GM12878 (cell line): ENCODE measurements at regions not wholly inside any gene's neighbourhood (a gene's known extent, or its start where the extent isn't known, plus 50 kb on each side); places are given as distances from the start of the nearest gene placed in this dataset.

Source experiments
- ATAC-seq: fragments of 200-7000 bp; cut with Tn5 transposase; 3 replicates; pipeline ENCODE4 v1.9.1; 2020; ENCODE audit warnings: mild to moderate bottlenecking, moderate library complexity
- BruUV-seq: library from RNA; stranded (reverse); fragments of 400-500 nt; replicated peaks from 2 replicates; lab custom pipeline; 2021; lab: Mats Ljungman, UMichigan
- CTCF ChIA-PET: fragments of 300-600 bp; sonication (Branson Sonifier 250); formaldehyde crosslinking; extraction: SDS; loops from one replicate; lab custom pipeline; 2021; ENCODE audit warnings: inconsistent platforms; lab: Yijun Ruan, JAX
- POLR2A ChIA-PET: fragments of 350-600 bp; formaldehyde crosslinking; extraction: SDS; loops from one replicate; lab custom pipeline; 2021; ENCODE audit warnings: inconsistent platforms; lab: Charles Lee
- RAD21 ChIA-PET: fragments of 300-600 bp; sonication (Branson Sonifier 250); formaldehyde crosslinking; loops from one replicate; lab custom pipeline; 2023; ENCODE audit warnings: antibody characterized with exemption; ENCODE audit not compliant: unreplicated experiment; lab: Charles Lee
- SMC1A ChIA-PET: fragments of 300-600 bp; sonication (Branson Sonifier 250); formaldehyde crosslinking; loops from one replicate; lab custom pipeline; 2023; ENCODE audit not compliant: unreplicated experiment, uncharacterized antibody; lab: Charles Lee
- DNase-seq: peaks from one replicate; pipeline ENCODE4 v3.0.0-alpha.2; 2011; ENCODE audit warnings: low read depth, low spot score
- FAIRE-seq: peaks from 3 replicates; lab custom pipeline; 2011; peaks lifted over from hg19 to GRCh38; lab: Jason Lieb, UNC
- H2AFZ ChIP-seq: 2 replicates; pipeline ENCODE4 v1.6.0; 2011; ENCODE audit warnings: low read depth, low read length, control low read depth; ENCODE audit not compliant: control insufficient read depth
- H3K27ac ChIP-seq: 2 replicates; pipeline ENCODE4 v1.5.1; 2011; ENCODE audit warnings: control low read depth; ENCODE audit not compliant: control insufficient read depth, insufficient read depth
- H3K27me3 ChIP-seq, 2 experiments: replicated peaks in 1 of 2; 2 replicates each; pipeline versions ENCODE4 v1.6.0 to v1.6.1; 2011; ENCODE audit warnings: low read length in 1 of 2; ENCODE audit not compliant: control insufficient read depth in 2 of 2, insufficient read depth in 2 of 2
- H3K36me3 ChIP-seq, 2 experiments: 2 replicates each; pipeline ENCODE4 v1.5.1; 2011; ENCODE audit warnings: low read length in 1 of 2; ENCODE audit not compliant: control insufficient read depth in 2 of 2, insufficient read depth in 2 of 2
- H3K4me1 ChIP-seq: 2 replicates; pipeline ENCODE4 v1.6.1; 2011; ENCODE audit warnings: mild to moderate bottlenecking, low read length, moderate library complexity, mixed read lengths; ENCODE audit not compliant: control insufficient read depth, insufficient read depth
- H3K4me2 ChIP-seq: 2 replicates; pipeline ENCODE4 v1.6.0; 2011; ENCODE audit warnings: control low read depth; ENCODE audit not compliant: control insufficient read depth, insufficient read depth
- H3K4me3 ChIP-seq: fragments of 200-600 bp; sonication (generic); 2 replicates; pipeline ENCODE4 v1.5.1; 2016
- H3K79me2 ChIP-seq: 2 replicates; pipeline ENCODE4 v1.6.0; 2011; ENCODE audit warnings: low read length; ENCODE audit not compliant: control insufficient read depth, insufficient read depth
- H3K9ac ChIP-seq: 2 replicates; pipeline ENCODE4 v1.8.0; 2011; ENCODE audit warnings: low read length, control low read depth, mixed read lengths; ENCODE audit not compliant: control insufficient read depth, insufficient read depth
- H3K9me3 ChIP-seq: replicated peaks from 3 replicates; pipeline ENCODE4 v1.5.1; 2011; ENCODE audit warnings: mild to moderate bottlenecking, low read length; ENCODE audit not compliant: control insufficient read depth, insufficient read depth
- H4K20me1 ChIP-seq: 2 replicates; pipeline ENCODE4 v1.6.0; 2011; ENCODE audit not compliant: control insufficient read depth, insufficient read depth
- MYC ChIP-seq: IDR thresholded peaks from 2 replicates; pipeline ENCODE4 v1.6.1; 2011; ENCODE audit warnings: mild to moderate bottlenecking, low read length, moderate library complexity, inconsistent platforms; ENCODE audit not compliant: insufficient read depth, insufficient replicate concordance, insufficient read length, severe bottlenecking
- NFYB ChIP-seq: IDR thresholded peaks from 2 replicates; pipeline ENCODE4 v1.6.1; 2011; ENCODE audit warnings: low read depth, mild to moderate bottlenecking, low read length, improper control_type of control experiment, moderate library complexity; ENCODE audit not compliant: insufficient read depth
- ZNF384 ChIP-seq: IDR thresholded peaks from 2 replicates; pipeline ENCODE4 v1.6.1; 2012; ENCODE audit warnings: low read depth, mild to moderate bottlenecking, low read length, improper control_type of control experiment, borderline replicate concordance
- WGBS: methylation state at CpG from one replicate; pipeline ENCODE4 v1.1.6; 2016; ENCODE audit warnings: low lambda C conversion rate; ENCODE audit not compliant: insufficient replicate concordance, insufficient coverage; ENCODE audit errors: missing lambda C conversion rate; 5-methylcytosine and 5-hydroxymethylcytosine counted together
- in situ Hi-C: fragments of 300-500 bp; cut with MboI; formaldehyde crosslinking; loops from 9 replicates; pipeline ENCODE4 v1.14.3; 2018; ENCODE audit warnings: mixed read lengths
- intact Hi-C: fragments of 100-400 bp; cut with micrococcal nuclease; formaldehyde crosslinking; loops from one replicate; pipeline ENCODE4 v1.14.2; 2022; ENCODE audit not compliant: unreplicated experiment
- TF ChIP-seq, protein P1 (sequence below): fragments of 150-350 bp; IDR thresholded peaks from 2 replicates; pipeline ENCODE4 v1.6.1; 2014; ENCODE audit warnings: mild to moderate bottlenecking, low read depth, low read length
- TF ChIP-seq, protein P2 (sequence below): IDR thresholded peaks from 2 replicates; pipeline ENCODE4 v1.6.1; 2011; ENCODE audit warnings: borderline replicate concordance, low read depth, mild to moderate bottlenecking, moderate library complexity, low read length; ENCODE audit not compliant: insufficient read depth, poor library complexity, severe bottlenecking

DNA sequence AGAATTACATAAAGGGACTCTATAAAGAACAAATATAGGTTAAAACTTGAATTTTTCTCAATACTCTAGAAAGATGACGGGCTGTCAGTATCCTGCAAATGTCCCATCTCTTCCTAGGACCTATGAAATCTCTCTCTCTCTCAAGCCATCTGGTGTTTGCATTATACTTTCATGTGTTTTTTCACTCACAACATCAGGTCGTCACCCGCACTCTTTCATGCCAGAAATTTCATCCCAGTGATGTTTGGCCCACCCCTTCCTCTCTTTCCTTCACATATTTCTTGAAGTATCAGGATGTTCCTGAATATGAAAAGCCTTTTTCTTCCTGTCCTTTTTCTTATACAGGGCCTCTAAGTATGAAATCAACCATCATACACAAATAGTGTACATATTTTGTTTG is 63.3 kb upstream of the GAS1 start:
- no peaks in the 10 kb centered on the region for H3K9me3 ChIP-seq
- POLR2A ChIA-PET = no interaction called here
- ATAC-seq = no peak

More for the DNA sequence above, 63.3 kb upstream of the GAS1 start:
- intact Hi-C loops = no loop called here
- ChIA-PET RAD21 (no interaction called here), SMC1A (no interaction called here), CTCF (no interaction called here)
- H3K27me3 ChIP-seq = no peaks in the 10 kb centered on the region
- H3K79me2 ChIP-seq = no peaks in the 10 kb centered on the region
- H4K20me1 ChIP-seq = no peaks in the 10 kb centered on the region
- FAIRE-seq (no peak), DNase-seq (no peak)
- TF ChIP-seq, protein P1, sequence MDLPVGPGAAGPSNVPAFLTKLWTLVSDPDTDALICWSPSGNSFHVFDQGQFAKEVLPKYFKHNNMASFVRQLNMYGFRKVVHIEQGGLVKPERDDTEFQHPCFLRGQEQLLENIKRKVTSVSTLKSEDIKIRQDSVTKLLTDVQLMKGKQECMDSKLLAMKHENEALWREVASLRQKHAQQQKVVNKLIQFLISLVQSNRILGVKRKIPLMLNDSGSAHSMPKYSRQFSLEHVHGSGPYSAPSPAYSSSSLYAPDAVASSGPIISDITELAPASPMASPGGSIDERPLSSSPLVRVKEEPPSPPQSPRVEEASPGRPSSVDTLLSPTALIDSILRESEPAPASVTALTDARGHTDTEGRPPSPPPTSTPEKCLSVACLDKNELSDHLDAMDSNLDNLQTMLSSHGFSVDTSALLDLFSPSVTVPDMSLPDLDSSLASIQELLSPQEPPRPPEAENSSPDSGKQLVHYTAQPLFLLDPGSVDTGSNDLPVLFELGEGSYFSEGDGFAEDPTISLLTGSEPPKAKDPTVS = no peak
- TF ChIP-seq NFYB (no peak), MYC (no peak), ZNF384 (no peak)
- TF ChIP-seq, protein P2, sequence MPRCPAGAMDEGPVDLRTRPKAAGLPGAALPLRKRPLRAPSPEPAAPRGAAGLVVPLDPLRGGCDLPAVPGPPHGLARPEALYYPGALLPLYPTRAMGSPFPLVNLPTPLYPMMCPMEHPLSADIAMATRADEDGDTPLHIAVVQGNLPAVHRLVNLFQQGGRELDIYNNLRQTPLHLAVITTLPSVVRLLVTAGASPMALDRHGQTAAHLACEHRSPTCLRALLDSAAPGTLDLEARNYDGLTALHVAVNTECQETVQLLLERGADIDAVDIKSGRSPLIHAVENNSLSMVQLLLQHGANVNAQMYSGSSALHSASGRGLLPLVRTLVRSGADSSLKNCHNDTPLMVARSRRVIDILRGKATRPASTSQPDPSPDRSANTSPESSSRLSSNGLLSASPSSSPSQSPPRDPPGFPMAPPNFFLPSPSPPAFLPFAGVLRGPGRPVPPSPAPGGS = no peak
- TF ChIP-seq, all 136 proteins: peak for 0
- H3K9ac ChIP-seq = no peak overlapping the region
- H2AFZ ChIP-seq = no peak overlapping the region
- H3K4me1 ChIP-seq = no peaks in the 10 kb centered on the region
- no TSS peak for BruUV-seq
- no peak overlapping the region for H3K27ac ChIP-seq
- in situ Hi-C loops = no loop called here
- no peak overlapping the region for H3K4me2 ChIP-seq
- H3K4me3 ChIP-seq = no peak overlapping the region
- no peaks in the 10 kb centered on the region for H3K36me3 ChIP-seq
- 13% methylated on average over 3 of the region's 3 CpGs for WGBS
